HG03280 (cell line): ENCODE measurements at regions not wholly inside any gene's neighbourhood (a gene's known extent, or its start where the extent isn't known, plus 50 kb on each side); places are given as distances from the start of the nearest gene placed in this dataset.
A peak's percentile ranks its signal among the peaks of the same experiment; 100 is the strongest.
"Not testable (repeated sequence)": the region's sequence is repeated elsewhere in the genome, so short reads cannot be mapped to it uniquely, and the experiment has no call there.

ENCODE experiments used
- ATAC-seq: cut with Tn5 transposase; IDR thresholded peaks from one replicate; pipeline ENCODE4 v1.9.1; 2021; ENCODE audit warnings: mild to moderate bottlenecking, moderate library complexity; ENCODE audit not compliant: unreplicated experiment

DNA sequence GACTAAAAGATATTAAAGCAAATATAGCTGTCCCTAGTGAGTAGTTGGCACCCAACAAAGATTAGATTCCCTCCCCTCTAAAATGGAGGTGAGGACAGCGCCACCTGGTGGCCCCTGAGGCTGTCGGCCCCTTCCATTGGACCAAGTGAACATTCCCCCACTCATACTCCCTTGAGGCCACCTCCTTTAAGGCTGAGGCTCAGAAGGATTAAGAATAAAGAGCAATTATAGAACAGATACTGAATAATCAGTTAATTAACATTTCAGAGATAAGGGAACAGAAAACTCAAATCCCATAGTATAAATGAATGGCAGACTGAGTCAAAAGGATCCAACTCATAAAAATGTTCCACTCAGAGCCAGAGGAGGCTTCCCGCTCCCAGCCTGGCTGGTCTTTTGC lies 130.4 kb upstream of the GHITM start:
- ATAC-seq: peak; percentile 64

- no peak for ATAC-seq
These were observed 126.9 kb upstream of the GHITM start for GRCh38 chr10:84012431-84012830.

DNA sequence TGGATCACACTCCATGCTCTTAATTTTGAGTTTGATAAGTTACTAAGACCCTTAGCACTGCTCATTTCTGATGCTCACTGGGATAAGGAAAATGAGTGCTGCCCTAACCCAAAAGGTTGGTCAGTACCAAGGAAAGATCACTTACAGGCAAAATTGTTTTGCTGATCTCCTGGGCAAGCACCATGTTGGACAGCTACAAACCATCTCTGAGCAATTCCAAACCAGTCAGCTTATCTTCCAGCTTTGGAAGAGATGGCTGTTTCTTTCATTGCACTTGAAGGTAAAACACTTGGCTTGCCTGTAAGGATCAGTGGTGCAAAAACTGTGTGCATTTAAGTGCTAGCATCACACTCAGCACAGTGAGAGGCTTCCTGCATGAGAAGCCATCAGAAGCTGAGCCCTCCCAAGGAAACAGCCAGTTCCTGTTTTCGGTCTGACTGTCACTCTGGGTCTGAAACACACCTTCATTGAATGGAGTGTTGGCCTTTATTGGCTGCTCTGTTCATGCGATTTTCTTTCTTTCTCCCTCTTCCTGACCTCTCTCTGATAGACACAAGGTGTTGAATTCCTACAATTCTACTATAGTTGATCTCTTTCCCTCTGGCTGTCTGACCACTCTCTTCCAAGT lies 126.4 kb upstream of the GHITM start:
- ATAC-seq: peak; percentile 75

GRCh38 chr10:84015877-84016595 lies 123.3 kb upstream of the GHITM start:
- ATAC-seq: no peak

DNA sequence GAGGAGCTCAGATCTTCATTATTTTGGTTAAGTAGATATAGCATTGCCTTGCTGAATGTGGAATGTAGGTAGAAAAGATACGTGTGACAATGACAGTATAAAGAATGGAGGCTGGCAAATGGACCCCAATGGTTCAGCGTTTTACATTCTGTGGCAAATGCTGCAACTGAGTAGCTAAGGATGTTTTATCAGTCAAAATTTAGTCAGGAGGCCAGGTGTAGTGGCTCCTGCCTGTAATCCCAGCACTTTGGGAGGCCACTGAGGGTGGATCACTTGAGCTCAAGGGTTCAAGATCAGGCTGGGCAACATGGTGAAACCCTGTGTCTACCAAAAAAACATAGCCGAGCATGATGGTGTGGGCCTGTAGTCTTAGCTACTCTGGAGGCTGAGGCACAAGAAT lies 120.5 kb upstream of the GHITM start:
- ATAC-seq: no peak

- not testable (repeated sequence) for ATAC-seq
These were observed 119.4 kb upstream of the GHITM start for GRCh38 chr10:84019854-84020458.

GRCh38 chr10:84026821-84027257 lies 112.5 kb upstream of the GHITM start:
- ATAC-seq: no peak

DNA sequence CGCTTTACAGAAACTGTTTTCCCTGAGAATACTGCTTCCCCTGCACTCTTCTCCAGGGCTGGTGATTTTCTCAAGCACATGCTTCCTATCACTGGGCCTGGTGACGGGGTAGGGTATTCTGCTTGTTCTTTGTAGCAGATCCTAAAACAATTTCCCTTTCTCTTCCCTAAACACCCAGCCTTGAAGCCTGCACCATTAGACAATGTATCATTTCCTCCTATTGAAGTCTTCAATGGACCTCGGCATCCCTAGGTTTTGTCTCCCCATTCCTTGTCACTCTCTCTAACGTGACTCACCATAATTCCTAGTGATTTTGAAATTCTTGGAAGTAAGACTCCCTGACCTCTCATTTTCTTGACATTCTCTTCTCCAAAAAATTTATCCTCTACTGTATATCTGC lies 109.5 kb upstream of the GHITM start:
- ATAC-seq: no peak

- ATAC-seq: no peak
These were observed 101.3 kb upstream of the GHITM start for GRCh38 chr10:84038035-84038434.

DNA sequence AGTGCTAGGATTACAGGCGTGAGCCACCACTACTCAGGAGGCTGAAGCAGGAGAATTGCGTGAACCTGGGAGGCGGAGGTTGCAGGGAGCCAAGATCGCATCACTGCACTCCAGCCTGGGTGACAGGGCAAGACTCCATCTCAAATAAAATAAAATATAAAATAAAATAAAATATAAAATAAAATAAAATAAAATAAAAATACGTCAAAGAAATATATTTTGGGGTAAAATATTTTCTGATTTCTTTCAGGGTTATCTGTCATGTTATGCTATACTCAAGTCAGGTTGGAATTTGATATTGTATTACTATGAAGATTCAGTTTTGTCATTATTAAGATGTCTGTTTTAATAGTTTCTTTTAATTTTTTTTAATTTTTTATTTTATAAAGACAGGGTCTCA lies 99.4 kb upstream of the GHITM start:
- no peak for ATAC-seq

GRCh38 chr10:84047258-84048010 lies 91.9 kb upstream of the GHITM start:
- no peak for ATAC-seq

- ATAC-seq: no peak
These were observed 89.7 kb upstream of the GHITM start for GRCh38 chr10:84049645-84050011.

GRCh38 chr10:84053626-84054025 lies 85.7 kb upstream of the GHITM start:
- ATAC-seq: no peak

DNA sequence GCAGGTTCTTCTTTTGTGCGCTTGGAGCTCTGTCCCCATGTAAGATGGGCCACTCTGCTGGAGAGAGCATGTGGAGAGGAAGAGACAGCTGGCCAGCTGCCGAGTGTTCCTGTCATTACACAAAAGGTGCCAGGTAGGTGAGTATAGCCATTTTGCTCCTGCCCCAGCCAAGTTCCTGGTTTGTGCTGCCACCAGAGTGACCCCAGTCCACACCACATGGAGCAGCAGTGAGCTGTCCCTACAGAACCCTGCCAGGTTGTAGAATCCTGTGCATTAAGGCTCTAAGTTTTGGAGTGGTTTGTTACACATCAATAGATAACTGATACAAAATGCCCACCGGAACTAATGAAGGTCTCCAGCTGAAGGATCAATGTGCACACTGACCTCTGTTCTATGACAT lies 84.6 kb upstream of the GHITM start:
- ATAC-seq: no peak

DNA sequence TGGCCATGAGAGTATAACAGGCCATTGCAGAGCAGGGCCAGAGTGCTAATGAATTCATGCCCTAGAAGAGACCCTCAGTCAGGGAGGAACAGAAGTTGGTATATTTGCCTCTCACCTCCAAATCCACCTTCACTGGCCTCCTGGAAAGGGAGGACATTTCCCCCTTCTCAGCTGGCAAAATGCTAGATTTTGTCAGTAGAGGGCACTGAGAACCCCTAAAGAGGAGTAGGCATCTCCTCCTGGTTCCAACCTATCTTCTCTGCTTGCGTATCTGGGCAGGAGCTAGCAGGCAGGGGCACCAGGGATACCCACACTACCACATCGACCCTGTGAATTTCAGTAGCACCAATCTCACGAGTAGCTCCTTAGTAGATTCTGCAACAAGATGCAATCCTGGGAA lies 79.8 kb upstream of the GHITM start:
- no peak for ATAC-seq

DNA sequence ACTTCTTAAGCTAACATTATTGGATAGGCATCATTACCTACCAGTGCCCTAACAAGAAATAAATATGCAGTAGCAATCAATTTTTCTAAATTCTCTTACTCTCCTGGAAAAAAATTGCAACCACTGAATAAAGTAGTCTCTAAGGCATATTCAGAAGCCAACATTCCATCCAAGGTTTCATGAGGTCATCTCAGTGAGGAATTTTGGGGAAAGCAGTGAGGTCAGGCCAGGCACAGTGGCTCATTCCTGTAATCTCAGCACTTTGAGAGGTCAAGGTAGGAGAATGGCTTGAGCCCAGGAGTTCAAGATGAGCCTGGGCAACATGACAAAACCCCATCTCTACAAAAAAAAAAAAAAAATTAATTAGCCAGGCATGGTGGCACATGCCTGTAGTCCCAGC lies 75.9 kb upstream of the GHITM start:
- no peak for ATAC-seq

DNA sequence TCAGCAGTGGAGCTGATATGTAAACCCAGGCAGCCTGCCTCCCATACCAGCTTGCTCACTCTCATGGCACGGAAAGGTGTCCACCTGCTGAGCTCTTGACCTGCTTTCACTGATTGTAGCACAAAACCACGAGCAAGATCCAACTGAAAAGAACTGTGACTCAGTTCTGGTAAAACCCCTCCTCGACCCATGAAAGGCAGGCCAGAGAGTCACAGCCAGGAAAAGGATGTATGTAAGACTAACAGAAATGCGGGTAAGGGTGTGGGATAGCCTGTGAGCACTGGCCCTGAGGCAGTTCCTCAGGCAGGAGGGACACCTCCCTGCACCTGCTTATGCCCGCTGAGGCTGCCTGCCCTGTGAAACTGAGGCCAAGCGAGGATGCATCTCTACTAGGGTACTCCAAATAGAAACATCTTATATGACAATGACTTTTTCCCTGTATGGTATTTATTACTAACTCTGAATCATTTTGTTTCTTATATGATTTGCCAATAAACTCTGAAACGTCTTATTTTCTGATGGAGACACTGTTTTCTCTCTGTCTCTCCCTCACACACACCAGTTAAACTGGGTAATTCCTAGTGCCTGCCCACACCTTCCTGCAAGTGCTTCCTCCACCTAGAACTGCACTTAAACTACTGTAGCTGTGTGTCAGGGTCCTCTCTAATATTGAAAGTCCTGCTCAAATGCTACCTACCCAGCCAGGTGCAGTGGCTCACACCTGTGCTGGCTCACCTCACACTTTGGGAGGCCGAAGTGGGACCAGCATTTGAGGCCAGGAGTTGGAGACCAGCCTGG lies 73.3 kb upstream of the GHITM start:
- ATAC-seq: no peak

- ATAC-seq: no peak
These were observed 64.8 kb upstream of the GHITM start for GRCh38 chr10:84074521-84074920.

DNA sequence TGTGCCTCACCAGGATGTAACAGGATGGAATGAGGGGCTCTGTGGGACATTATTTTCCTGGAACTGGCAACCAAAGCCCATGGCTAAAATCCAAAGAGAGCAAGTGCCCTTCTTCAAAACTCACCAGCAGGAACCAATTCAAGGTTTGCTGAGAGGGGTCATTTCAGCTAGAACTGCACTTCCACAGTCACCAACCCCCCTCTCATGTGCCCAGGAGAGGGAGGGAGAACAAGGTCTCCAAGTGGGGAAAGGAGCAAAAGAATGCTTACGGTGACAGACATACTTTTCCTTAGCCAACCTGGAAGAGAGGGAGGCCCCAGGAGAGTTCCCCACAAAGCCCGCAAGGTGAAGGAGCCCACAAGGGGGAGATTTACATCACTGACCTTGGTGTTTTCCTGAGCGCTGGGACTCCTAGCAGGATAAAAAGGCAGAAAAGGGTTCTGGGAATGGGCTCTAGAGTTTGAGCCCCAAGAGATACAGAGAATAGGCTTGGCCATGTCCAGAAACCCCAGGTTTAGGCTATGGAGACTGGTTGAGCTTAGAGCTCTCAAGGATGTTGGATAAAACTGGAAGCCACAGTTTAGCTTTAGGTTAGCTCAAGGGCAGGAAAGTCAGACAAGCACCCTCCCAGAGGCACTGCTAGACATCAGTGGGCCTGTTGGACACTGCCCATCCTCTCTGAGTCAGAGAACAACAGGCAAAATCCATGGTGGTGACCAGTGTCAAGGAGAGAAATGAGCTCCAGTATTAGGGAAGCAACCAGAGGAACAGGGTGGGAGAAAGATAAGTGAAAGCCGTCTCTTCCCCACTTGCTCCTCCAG lies 63.9 kb upstream of the GHITM start:
- no peak for ATAC-seq

DNA sequence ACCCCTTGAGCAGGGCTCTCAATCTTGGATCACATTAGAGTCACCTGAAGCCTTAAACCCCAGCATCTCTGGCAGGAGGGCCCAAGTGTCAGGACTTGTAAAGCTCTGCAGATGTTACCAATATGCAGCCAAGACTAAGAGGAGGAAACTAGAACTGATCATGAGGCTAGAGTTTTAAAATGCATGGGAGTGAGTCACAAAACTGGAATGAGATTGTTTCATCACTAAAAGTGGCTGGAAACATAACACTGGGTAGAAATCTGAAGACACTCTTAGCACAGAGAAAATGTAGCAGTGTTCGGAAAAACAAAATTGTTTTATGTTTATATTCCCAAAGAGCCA lies 63.3 kb upstream of the GHITM start:
- ATAC-seq: no peak
